Limb (tissue), 2 donors: ENCODE measurements at regions not wholly inside any gene's neighbourhood (a gene's known extent, or its start where the extent isn't known, plus 50 kb on each side); places are given as distances from the start of the nearest gene placed in this dataset.

Experiments used
- DNase-seq, 2 donors: peaks; one replicate each; pipeline ENCODE4 v3.0.0-alpha.2; 2016; ENCODE audit errors: extremely low spot score in 2 of 2

GRCh38 chr3:42037318-42037945 is 53.7 kb upstream of the TRAK1 start:
- DNase-seq, result no peak

- DNase-seq, result no peak
These were observed 54.7 kb upstream of the TRAK1 start for GRCh38 chr3:42036483-42036823.

- no peak for DNase-seq
These were observed 55.2 kb upstream of the TRAK1 start for GRCh38 chr3:42035816-42036482.

- DNase-seq, result no peak
These were observed 56.1 kb upstream of the TRAK1 start for GRCh38 chr3:42035007-42035406.

- DNase-seq, result peak in 1 of 2 donors; percentile 9
These were observed 57.4 kb upstream of the TRAK1 start for GRCh38 chr3:42033741-42034140.

GRCh38 chr3:42032693-42033349 is 58.3 kb upstream of the TRAK1 start:
- peak in 1 of 2 donors; percentile 66 for DNase-seq

GRCh38 chr3:42031808-42032480 is 59.2 kb upstream of the TRAK1 start:
- DNase-seq, result no peak

- no peak for DNase-seq
These were observed 62.7 kb upstream of the TRAK1 start for GRCh38 chr3:42028474-42028873.

GRCh38 chr3:42027571-42027970 is 63.6 kb upstream of the TRAK1 start:
- DNase-seq, result no peak

- peak; percentile 93 to 98 for DNase-seq
These were observed 63.7 kb upstream of the ULK4 start for GRCh38 chr3:42025370-42026138.

- peak in 1 of 2 donors; percentile 42 for DNase-seq
These were observed 62.9 kb upstream of the ULK4 start for GRCh38 chr3:42024591-42025351.

- no peak for DNase-seq
These were observed 61.5 kb upstream of the ULK4 start for GRCh38 chr3:42023380-42023779.

- no peak for DNase-seq
These were observed 60.5 kb upstream of the ULK4 start for GRCh38 chr3:42022355-42022754.

GRCh38 chr3:42020684-42021307 is 58.9 kb upstream of the ULK4 start:
- DNase-seq, result no peak

GRCh38 chr3:42019953-42020260 is 58.0 kb upstream of the ULK4 start:
- no peak for DNase-seq

GRCh38 chr3:42019144-42019952 is 57.4 kb upstream of the ULK4 start:
- DNase-seq, result no peak

- peak in 1 of 2 donors; percentile 51 for DNase-seq
These were observed 53.1 kb upstream of the ULK4 start for GRCh38 chr3:42014921-42015533.

- DNase-seq, result peak in 1 of 2 donors; percentile 37
These were observed 52.6 kb upstream of the ULK4 start for GRCh38 chr3:42014458-42014920.
